ENCODE measurements at regions not wholly inside any gene's neighbourhood (a gene's known extent, or its start where the extent isn't known, plus 50 kb on each side); places are given as distances from the start of the nearest gene placed in this dataset.

DNA sequence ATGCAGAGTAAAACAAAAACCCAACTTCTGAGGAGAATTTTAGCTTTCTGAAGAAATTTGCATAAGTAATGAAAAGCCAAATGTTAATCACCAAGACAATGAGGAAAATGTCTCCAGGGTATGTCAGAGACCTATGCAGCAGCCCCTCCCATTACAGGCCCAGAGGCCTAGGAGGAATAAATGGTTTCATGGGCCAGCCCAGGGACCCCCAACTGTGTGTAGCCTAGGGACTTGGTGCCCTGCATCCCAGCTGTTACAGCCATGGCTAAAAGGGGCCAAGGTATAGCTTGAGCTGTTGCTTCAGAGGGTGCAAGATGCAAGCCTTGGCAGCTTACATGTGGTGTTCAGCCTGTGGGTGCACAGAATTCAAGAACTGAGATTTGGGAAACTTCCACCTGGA is 1256.9 kb upstream of the PIK3C3 start:
- TF ChIP-seq, protein P1, sequence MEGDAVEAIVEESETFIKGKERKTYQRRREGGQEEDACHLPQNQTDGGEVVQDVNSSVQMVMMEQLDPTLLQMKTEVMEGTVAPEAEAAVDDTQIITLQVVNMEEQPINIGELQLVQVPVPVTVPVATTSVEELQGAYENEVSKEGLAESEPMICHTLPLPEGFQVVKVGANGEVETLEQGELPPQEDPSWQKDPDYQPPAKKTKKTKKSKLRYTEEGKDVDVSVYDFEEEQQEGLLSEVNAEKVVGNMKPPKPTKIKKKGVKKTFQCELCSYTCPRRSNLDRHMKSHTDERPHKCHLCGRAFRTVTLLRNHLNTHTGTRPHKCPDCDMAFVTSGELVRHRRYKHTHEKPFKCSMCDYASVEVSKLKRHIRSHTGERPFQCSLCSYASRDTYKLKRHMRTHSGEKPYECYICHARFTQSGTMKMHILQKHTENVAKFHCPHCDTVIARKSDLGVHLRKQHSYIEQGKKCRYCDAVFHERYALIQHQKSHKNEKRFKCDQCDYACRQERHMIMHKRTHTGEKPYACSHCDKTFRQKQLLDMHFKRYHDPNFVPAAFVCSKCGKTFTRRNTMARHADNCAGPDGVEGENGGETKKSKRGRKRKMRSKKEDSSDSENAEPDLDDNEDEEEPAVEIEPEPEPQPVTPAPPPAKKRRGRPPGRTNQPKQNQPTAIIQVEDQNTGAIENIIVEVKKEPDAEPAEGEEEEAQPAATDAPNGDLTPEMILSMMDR (IDR thresholded peaks at IDR 0.05), result no peak
- no peak for TF ChIP-seq POLR2A (IDR thresholded peaks at IDR 0.05)
